Smooth muscle cell (in vitro differentiated cells): ENCODE measurements at regions not wholly inside any gene's neighbourhood (a gene's known extent, or its start where the extent isn't known, plus 50 kb on each side); places are given as distances from the start of the nearest gene placed in this dataset.

ENCODE experiments used
- DNase-seq: peaks from one replicate; lab custom pipeline; 2025; ENCODE audit not compliant: unreplicated experiment; lab: John Stamatoyannopoulos, UW
- H2AFZ ChIP-seq: fragments of 200-600 bp; sonication (generic); 2 replicates; pipeline ENCODE4 v1.6.0; 2016; ENCODE audit warnings: antibody characterized with exemption, low read depth, mild to moderate bottlenecking
- H3F3A ChIP-seq: fragments of 200-600 bp; sonication (generic); 2 replicates; pipeline ENCODE4 v1.6.0; 2017; ENCODE audit warnings: antibody characterized with exemption, low read depth
- H3K27ac ChIP-seq: fragments of 200-600 bp; sonication (generic); 2 replicates; pipeline ENCODE4 v1.5.1; 2016; ENCODE audit warnings: low read depth, mild to moderate bottlenecking
- H3K27me3 ChIP-seq: fragments of 200-600 bp; sonication (generic); 2 replicates; pipeline ENCODE4 v1.6.1; 2016; ENCODE audit warnings: low read depth, mild to moderate bottlenecking
- H3K36me3 ChIP-seq: fragments of 200-600 bp; sonication (generic); 2 replicates; pipeline ENCODE4 v1.5.1; 2016; ENCODE audit warnings: low read depth
- H3K4me1 ChIP-seq: fragments of 200-600 bp; sonication (generic); 2 replicates; pipeline ENCODE4 v1.5.1; 2016; ENCODE audit warnings: low read depth
- H3K4me2 ChIP-seq: fragments of 200-600 bp; sonication (generic); 2 replicates; pipeline ENCODE4 v1.6.0; 2016; ENCODE audit warnings: mild to moderate bottlenecking
- H3K4me3 ChIP-seq: fragments of 200-600 bp; sonication (generic); 2 replicates; pipeline ENCODE4 v1.5.1; 2016; ENCODE audit warnings: mild to moderate bottlenecking
- H3K79me2 ChIP-seq: fragments of 200-600 bp; sonication (generic); 2 replicates; pipeline ENCODE4 v1.6.0; 2016; ENCODE audit warnings: low read depth, mild to moderate bottlenecking
- H3K9ac ChIP-seq: fragments of 200-600 bp; sonication (generic); 2 replicates; pipeline ENCODE4 v1.6.0; 2016; ENCODE audit warnings: low read depth
- H3K9me3 ChIP-seq: fragments of 200-600 bp; sonication (generic); replicated peaks from 2 replicates; pipeline ENCODE4 v1.5.1; 2016; ENCODE audit warnings: low read depth
- H4K20me1 ChIP-seq: fragments of 200-600 bp; sonication (generic); 2 replicates; pipeline ENCODE4 v1.6.0; 2016; ENCODE audit warnings: low read depth
- WGBS: methylation state at CpG from one replicate; pipeline ENCODE4 v1.1.7; 2016; ENCODE audit warnings: low lambda C conversion rate; 5-methylcytosine and 5-hydroxymethylcytosine counted together
- TF ChIP-seq, protein P1 (sequence below): fragments of 200-600 bp; sonication (generic); IDR thresholded peaks from 2 replicates; pipeline ENCODE4 v1.5.1; 2017; ENCODE audit warnings: borderline replicate concordance, mild to moderate bottlenecking, antibody characterized with exemption; ENCODE audit not compliant: insufficient read depth, poor library complexity, severe bottlenecking

DNA sequence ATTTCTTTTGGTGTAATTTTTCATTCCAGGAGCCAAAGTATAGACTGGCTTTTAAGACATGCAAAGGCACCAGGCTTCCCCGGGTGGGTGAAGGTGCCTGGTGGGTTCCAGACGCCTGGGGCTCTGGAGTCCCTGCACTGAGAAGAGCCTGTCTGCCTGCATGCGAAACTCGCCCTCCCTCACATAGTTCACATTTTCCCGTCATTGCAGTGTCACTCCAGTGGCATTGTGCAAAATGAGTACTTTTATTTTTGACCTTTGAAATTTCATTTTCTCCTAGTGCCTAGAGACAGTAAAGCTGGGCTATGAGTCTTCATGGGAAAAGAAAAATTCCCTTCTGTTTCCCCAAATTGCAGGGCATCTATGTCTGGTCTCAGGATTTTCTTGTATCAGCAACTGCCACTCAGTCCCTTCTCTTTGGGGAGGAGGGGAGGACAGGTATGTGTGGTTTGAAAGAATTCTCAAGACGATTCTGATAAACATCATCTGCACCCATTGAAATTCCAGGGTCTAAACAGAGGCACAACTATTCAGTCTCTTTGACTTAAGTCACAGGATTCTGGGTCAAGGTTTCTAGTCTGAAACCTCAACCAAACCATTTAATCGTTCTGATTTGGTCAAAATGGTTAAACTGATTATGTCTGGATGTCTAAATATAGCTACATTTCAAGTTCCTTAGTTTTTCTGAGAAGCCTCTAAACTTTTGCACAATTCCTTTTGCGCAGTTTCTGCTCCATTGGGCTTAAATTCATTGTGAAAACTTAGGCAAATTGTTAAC is 107.8 kb downstream of the CYP26A1 start:
- no peaks in the 10 kb centered on the region for H3K36me3 ChIP-seq
- no peak overlapping the region for H3K27ac ChIP-seq
- H3K27me3 ChIP-seq = no peaks in the 10 kb centered on the region
- 53% methylated on average over 8 of the region's 8 CpGs for WGBS
- TF ChIP-seq, protein P1, sequence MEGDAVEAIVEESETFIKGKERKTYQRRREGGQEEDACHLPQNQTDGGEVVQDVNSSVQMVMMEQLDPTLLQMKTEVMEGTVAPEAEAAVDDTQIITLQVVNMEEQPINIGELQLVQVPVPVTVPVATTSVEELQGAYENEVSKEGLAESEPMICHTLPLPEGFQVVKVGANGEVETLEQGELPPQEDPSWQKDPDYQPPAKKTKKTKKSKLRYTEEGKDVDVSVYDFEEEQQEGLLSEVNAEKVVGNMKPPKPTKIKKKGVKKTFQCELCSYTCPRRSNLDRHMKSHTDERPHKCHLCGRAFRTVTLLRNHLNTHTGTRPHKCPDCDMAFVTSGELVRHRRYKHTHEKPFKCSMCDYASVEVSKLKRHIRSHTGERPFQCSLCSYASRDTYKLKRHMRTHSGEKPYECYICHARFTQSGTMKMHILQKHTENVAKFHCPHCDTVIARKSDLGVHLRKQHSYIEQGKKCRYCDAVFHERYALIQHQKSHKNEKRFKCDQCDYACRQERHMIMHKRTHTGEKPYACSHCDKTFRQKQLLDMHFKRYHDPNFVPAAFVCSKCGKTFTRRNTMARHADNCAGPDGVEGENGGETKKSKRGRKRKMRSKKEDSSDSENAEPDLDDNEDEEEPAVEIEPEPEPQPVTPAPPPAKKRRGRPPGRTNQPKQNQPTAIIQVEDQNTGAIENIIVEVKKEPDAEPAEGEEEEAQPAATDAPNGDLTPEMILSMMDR = no peak
- H3F3A ChIP-seq = no peaks in the 10 kb centered on the region
- no peaks in the 10 kb centered on the region for H3K9me3 ChIP-seq
- no peak overlapping the region for H3K4me2 ChIP-seq
- H2AFZ ChIP-seq = no peak overlapping the region
- no peak overlapping the region for H3K9ac ChIP-seq
- H4K20me1 ChIP-seq = no peaks in the 10 kb centered on the region
- no peaks in the 10 kb centered on the region for H3K4me1 ChIP-seq
- H3K79me2 ChIP-seq = no peaks in the 10 kb centered on the region
- no peak overlapping the region for H3K4me3 ChIP-seq
- DNase-seq = no peak

DNA sequence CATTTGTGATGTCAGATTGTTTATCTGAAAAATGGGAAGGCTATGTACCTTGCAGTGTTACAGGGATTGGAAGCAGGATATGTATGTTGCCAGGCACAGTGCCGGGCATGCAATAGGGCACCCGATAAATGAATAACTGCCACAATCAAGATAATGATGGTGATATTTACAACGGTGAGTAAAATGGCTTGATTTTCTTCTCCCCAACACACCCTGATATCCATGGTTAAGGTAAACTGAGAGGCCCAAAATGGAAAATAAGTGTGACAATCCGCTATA is 108.3 kb downstream of the CYP26A1 start:
- Histone ChIP-seq H3K4me3 (no peak overlapping the region), H3K36me3 (no peaks in the 10 kb centered on the region), H3K4me2 (no peak overlapping the region), H3K27me3 (no peaks in the 10 kb centered on the region), H3K4me1 (no peaks in the 10 kb centered on the region), H3K27ac (no peak overlapping the region), H3K79me2 (no peaks in the 10 kb centered on the region), H4K20me1 (no peaks in the 10 kb centered on the region), H3K9me3 (no peaks in the 10 kb centered on the region), H2AFZ (no peak overlapping the region), H3F3A (no peaks in the 10 kb centered on the region), H3K9ac (no peak overlapping the region)
- no peak for DNase-seq
- TF ChIP-seq, protein P1 = no peak
- WGBS = 85% methylated on average over 4 of the region's 4 CpGs

DNA sequence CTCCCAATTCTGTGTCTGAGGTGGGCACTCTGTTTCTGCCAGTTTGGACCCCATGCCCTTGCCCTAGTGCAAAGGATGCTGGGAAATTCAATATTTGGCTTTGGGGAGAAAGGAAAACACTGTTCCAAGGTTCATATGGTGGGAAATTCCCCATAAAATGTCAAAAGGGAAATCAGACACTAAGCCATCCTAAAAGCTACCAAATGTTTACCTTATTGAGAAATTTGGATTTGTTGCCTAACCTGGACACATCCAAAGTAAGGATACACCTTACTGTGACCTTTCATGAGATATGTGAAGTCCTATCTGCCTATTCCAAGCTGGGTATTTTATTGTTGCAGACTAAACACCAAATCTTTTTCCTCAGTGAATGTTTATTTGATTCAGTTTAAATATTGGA is 109.1 kb downstream of the CYP26A1 start:
- Histone ChIP-seq H3K4me3 (no peak overlapping the region), H3K9me3 (no peaks in the 10 kb centered on the region), H3K27me3 (no peaks in the 10 kb centered on the region), H3K36me3 (no peaks in the 10 kb centered on the region), H4K20me1 (no peaks in the 10 kb centered on the region), H3F3A (no peaks in the 10 kb centered on the region), H3K4me2 (no peak overlapping the region), H3K27ac (no peak overlapping the region), H3K4me1 (no peaks in the 10 kb centered on the region), H3K79me2 (no peaks in the 10 kb centered on the region), H3K9ac (no peak overlapping the region), H2AFZ (no peak overlapping the region)
- TF ChIP-seq, protein P1 = no peak
- no peak for DNase-seq

DNA sequence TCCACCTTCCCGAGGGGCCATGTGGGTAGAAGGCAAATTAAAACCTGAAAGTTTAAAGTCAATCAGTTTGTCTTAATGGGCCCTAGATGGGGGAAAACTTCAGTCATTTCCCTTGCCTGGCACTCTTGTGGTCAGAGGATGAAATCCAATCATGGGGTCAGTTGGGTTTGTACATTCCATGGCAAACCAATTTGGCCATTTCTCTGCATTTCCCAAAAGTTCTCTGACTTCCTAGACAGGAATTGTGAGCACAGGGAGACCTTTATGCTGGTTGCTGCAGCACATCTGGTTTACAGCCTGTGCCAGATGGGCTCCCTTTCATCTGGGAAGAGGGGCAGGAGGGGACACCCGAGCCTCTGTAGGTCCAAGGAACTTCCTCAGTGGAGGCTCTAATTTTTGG is 113.0 kb downstream of the CYP26A1 start:
- DNase-seq = no peak
- H3K36me3 ChIP-seq = no peaks in the 10 kb centered on the region
- no peak overlapping the region for H3K4me2 ChIP-seq
- WGBS = 81% methylated on average over 2 of the region's 2 CpGs
- no peaks in the 10 kb centered on the region for H3K9me3 ChIP-seq
- H4K20me1 ChIP-seq = no peaks in the 10 kb centered on the region
- H3K27ac ChIP-seq = no peak overlapping the region
- no peak overlapping the region for H3K4me3 ChIP-seq
- H3F3A ChIP-seq = no peaks in the 10 kb centered on the region
- H3K4me1 ChIP-seq = no peaks in the 10 kb centered on the region
- H3K27me3 ChIP-seq = no peaks in the 10 kb centered on the region
- H3K9ac ChIP-seq = no peak overlapping the region
- TF ChIP-seq, protein P1 = no peak
- no peaks in the 10 kb centered on the region for H3K79me2 ChIP-seq
- no peak overlapping the region for H2AFZ ChIP-seq
